Liver (tissue), 3 donors: ENCODE measurements at regions not wholly inside any gene's neighbourhood (a gene's known extent, or its start where the extent isn't known, plus 50 kb on each side); places are given as distances from the start of the nearest gene placed in this dataset.

Experiments used
- CTCF ChIP-seq: fragments of 150-350 bp; IDR thresholded peaks from 2 replicates; pipeline ENCODE4 v1.5.1; 2017; ENCODE audit warnings: improper control_type of control experiment, low read depth, low read length; ENCODE audit not compliant: missing input control
- FOXA1 ChIP-seq: IDR thresholded peaks from 2 replicates; pipeline ENCODE4 v1.6.1; 2016; ENCODE audit warnings: antibody characterized with exemption
- GABPA ChIP-seq, 2 donors: IDR thresholded peaks in 1 of 2; conservative IDR thresholded peaks in 1 of 2; 2 replicates each; pipeline ENCODE4 v1.6.1; 2016; ENCODE audit warnings: antibody characterized with exemption in 2 of 2, mild to moderate bottlenecking in 1 of 2, moderate library complexity in 1 of 2
- JUND ChIP-seq, 2 donors: IDR thresholded peaks; 2 replicates each; pipeline ENCODE4 v1.6.1; 2016; ENCODE audit warnings: antibody characterized with exemption in 2 of 2
- RAD21 ChIP-seq, 2 donors: IDR thresholded peaks; 2 replicates each; pipeline ENCODE4 v1.6.1; 2016; ENCODE audit warnings: antibody characterized with exemption in 2 of 2, mild to moderate bottlenecking in 2 of 2
- REST ChIP-seq: IDR thresholded peaks from 2 replicates; pipeline ENCODE4 v1.6.1; 2016; ENCODE audit warnings: antibody characterized with exemption, mild to moderate bottlenecking
- SP1 ChIP-seq: IDR thresholded peaks from 2 replicates; pipeline ENCODE4 v1.6.1; 2018; ENCODE audit warnings: antibody characterized with exemption, mild to moderate bottlenecking
- TAF1 ChIP-seq: conservative IDR thresholded peaks from 2 replicates; pipeline ENCODE4 v1.6.1; 2016; ENCODE audit warnings: antibody characterized with exemption, mild to moderate bottlenecking
- YY1 ChIP-seq: IDR thresholded peaks from 2 replicates; pipeline ENCODE4 v1.6.1; 2016; ENCODE audit warnings: antibody characterized with exemption, mild to moderate bottlenecking
- TF ChIP-seq, protein P1 (sequence below): IDR thresholded peaks from 2 replicates; pipeline ENCODE4 v1.6.1; 2016; ENCODE audit warnings: antibody characterized with exemption
- donor health status: healthy.
- donor health status: healthy.

GRCh38 chr15:59843609-59844008 is 154.5 kb upstream of the BNIP2 start:
- TF ChIP-seq TAF1 (no peak), CTCF (no peak), GABPA (IDR thresholded peaks at IDR 0.05 in 1 of 2, conservative IDR thresholded peaks at IDR 0.05 in 1 of 2) (no peak), SP1 (no peak), JUND (IDR thresholded peaks at IDR 0.05) (no peak), REST (no peak), RAD21 (IDR thresholded peaks at IDR 0.05) (no peak), FOXA1 (no peak), YY1 (no peak)
- TF ChIP-seq, protein P1, sequence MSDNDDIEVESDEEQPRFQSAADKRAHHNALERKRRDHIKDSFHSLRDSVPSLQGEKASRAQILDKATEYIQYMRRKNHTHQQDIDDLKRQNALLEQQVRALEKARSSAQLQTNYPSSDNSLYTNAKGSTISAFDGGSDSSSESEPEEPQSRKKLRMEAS, result no peak
